ENCODE measurements at regions not wholly inside any gene's neighbourhood (a gene's known extent, or its start where the extent isn't known, plus 50 kb on each side); places are given as distances from the start of the nearest gene placed in this dataset.

- Mint-ChIP-seq H3K9me3 (peaks cover 0 to 3% (median 0%) of the 10 kb centered on the region in 3 donors), H3K27ac (no peak overlapping the region), H3K36me3 (no peaks in the 10 kb centered on the region), H3K4me1 (no peaks in the 10 kb centered on the region), H3K4me3 (no peak overlapping the region), H3K27me3 (peaks cover 3% of the 10 kb centered on the region)
These were observed 460.5 kb upstream of the BRINP1 start for GRCh38 chr9:119829748-119830147.

- no peak overlapping the region for H3K4me3 Mint-ChIP-seq
- H3K27ac Mint-ChIP-seq, result no peak overlapping the region
- no peaks in the 10 kb centered on the region for H3K4me1 Mint-ChIP-seq
- peaks cover 0 to 3% (median 0%) of the 10 kb centered on the region in 3 donors for H3K9me3 Mint-ChIP-seq
- peaks cover 7% of the 10 kb centered on the region for H3K27me3 Mint-ChIP-seq
- H3K36me3 Mint-ChIP-seq, result no peaks in the 10 kb centered on the region
These were observed 460.0 kb upstream of the BRINP1 start for GRCh38 chr9:119829186-119829585.

- H3K4me1 Mint-ChIP-seq, result no peaks in the 10 kb centered on the region
- H3K4me3 Mint-ChIP-seq, result no peak overlapping the region
- no peaks in the 10 kb centered on the region for H3K9me3 Mint-ChIP-seq
- H3K27ac Mint-ChIP-seq, result no peak overlapping the region
- H3K27me3 Mint-ChIP-seq, result peaks cover 9% of the 10 kb centered on the region
- no peaks in the 10 kb centered on the region for H3K36me3 Mint-ChIP-seq
These were observed 458.3 kb upstream of the BRINP1 start for GRCh38 chr9:119827526-119827925.

- no peaks in the 10 kb centered on the region for H3K4me1 Mint-ChIP-seq
- H3K4me3 Mint-ChIP-seq, result no peak overlapping the region
- H3K27me3 Mint-ChIP-seq, result peaks cover 9% of the 10 kb centered on the region
- no peaks in the 10 kb centered on the region for H3K9me3 Mint-ChIP-seq
- no peaks in the 10 kb centered on the region for H3K36me3 Mint-ChIP-seq
- H3K27ac Mint-ChIP-seq, result no peak overlapping the region
These were observed 457.9 kb upstream of the BRINP1 start for GRCh38 chr9:119827126-119827525.

GRCh38 chr9:119818726-119819435 is 449.6 kb upstream of the BRINP1 start:
- no peak overlapping the region for H3K27ac Mint-ChIP-seq
- H3K4me3 Mint-ChIP-seq, result no peak overlapping the region
- H3K27me3 Mint-ChIP-seq, result peaks cover 5% of the 10 kb centered on the region

GRCh38 chr9:119810645-119811429 is 441.6 kb upstream of the BRINP1 start:
- H3K27me3 Mint-ChIP-seq, result no peaks in the 10 kb centered on the region
- no peak overlapping the region for H3K4me3 Mint-ChIP-seq
- H3K27ac Mint-ChIP-seq, result no peak overlapping the region
- H3K9me3 Mint-ChIP-seq, result peaks cover 0 to 7% (median 0%) of the 10 kb centered on the region in 3 donors
- peaks cover 0 to 3% (median 0%) of the 10 kb centered on the region in 3 donors for H3K4me1 Mint-ChIP-seq
- H3K36me3 Mint-ChIP-seq, result peaks cover 1% of the 10 kb centered on the region

More at GRCh38 chr9:119818726-119819435, 449.6 kb upstream of the BRINP1 start:
- H3K4me1 Mint-ChIP-seq, result no peaks in the 10 kb centered on the region
- H3K9me3 Mint-ChIP-seq, result peaks cover 0 to 3% (median 0%) of the 10 kb centered on the region in 3 donors
- no peaks in the 10 kb centered on the region for H3K36me3 Mint-ChIP-seq

- H3K4me1 Mint-ChIP-seq, result no peaks in the 10 kb centered on the region
- no peak overlapping the region for H3K27ac Mint-ChIP-seq
- H3K4me3 Mint-ChIP-seq, result no peak overlapping the region
- peaks cover 0 to 6% (median 0%) of the 10 kb centered on the region in 3 donors for H3K9me3 Mint-ChIP-seq
- peaks cover 1% of the 10 kb centered on the region for H3K36me3 Mint-ChIP-seq
- no peaks in the 10 kb centered on the region for H3K27me3 Mint-ChIP-seq
These were observed 434.4 kb upstream of the BRINP1 start for GRCh38 chr9:119803679-119804078.

- Mint-ChIP-seq H3K27ac (no peak overlapping the region), H3K4me3 (no peak overlapping the region), H3K4me1 (no peaks in the 10 kb centered on the region), H3K9me3 (peaks cover 0 to 2% (median 0%) of the 10 kb centered on the region in 3 donors), H3K27me3 (no peaks in the 10 kb centered on the region), H3K36me3 (peaks cover 1% of the 10 kb centered on the region)
These were observed 433.4 kb upstream of the BRINP1 start for GRCh38 chr9:119802621-119803020.

GRCh38 chr9:119802133-119802532 is 432.9 kb upstream of the BRINP1 start:
- H3K27me3 Mint-ChIP-seq, result peaks cover 2% of the 10 kb centered on the region
- H3K36me3 Mint-ChIP-seq, result peaks cover 1% of the 10 kb centered on the region
- peaks cover 0 to 2% (median 0%) of the 10 kb centered on the region in 3 donors for H3K9me3 Mint-ChIP-seq
- no peak overlapping the region for H3K27ac Mint-ChIP-seq
- H3K4me3 Mint-ChIP-seq, result no peak overlapping the region
- no peaks in the 10 kb centered on the region for H3K4me1 Mint-ChIP-seq

GRCh38 chr9:119801311-119801710 is 432.1 kb upstream of the BRINP1 start:
- Mint-ChIP-seq H3K9me3 (peaks cover 0 to 2% (median 0%) of the 10 kb centered on the region in 3 donors), H3K4me3 (no peak overlapping the region), H3K36me3 (peaks cover 1% of the 10 kb centered on the region), H3K4me1 (no peaks in the 10 kb centered on the region), H3K27ac (no peak overlapping the region), H3K27me3 (peaks cover 2% of the 10 kb centered on the region)

GRCh38 chr9:119795395-119795794 is 426.2 kb upstream of the BRINP1 start:
- Mint-ChIP-seq H3K4me1 (peaks cover 0 to 2% (median 0%) of the 10 kb centered on the region in 3 donors), H3K27ac (no peak overlapping the region), H3K27me3 (peaks cover 3% of the 10 kb centered on the region), H3K4me3 (no peak overlapping the region), H3K36me3 (no peaks in the 10 kb centered on the region), H3K9me3 (peaks cover 0 to 2% (median 0%) of the 10 kb centered on the region in 3 donors)

- H3K36me3 Mint-ChIP-seq, result no peaks in the 10 kb centered on the region
- no peak overlapping the region for H3K4me3 Mint-ChIP-seq
- no peak overlapping the region for H3K27ac Mint-ChIP-seq
- H3K4me1 Mint-ChIP-seq, result peaks cover 0 to 2% (median 0%) of the 10 kb centered on the region in 3 donors
- H3K9me3 Mint-ChIP-seq, result peaks cover 0 to 2% (median 2%) of the 10 kb centered on the region in 3 donors
- peaks cover 3% of the 10 kb centered on the region for H3K27me3 Mint-ChIP-seq
These were observed 425.6 kb upstream of the BRINP1 start for GRCh38 chr9:119794836-119795235.

- H3K27ac Mint-ChIP-seq, result no peak overlapping the region
- no peaks in the 10 kb centered on the region for H3K36me3 Mint-ChIP-seq
- H3K4me3 Mint-ChIP-seq, result no peak overlapping the region
- H3K4me1 Mint-ChIP-seq, result peaks cover 0 to 2% (median 0%) of the 10 kb centered on the region in 3 donors
- H3K27me3 Mint-ChIP-seq, result peaks cover 3% of the 10 kb centered on the region
- peaks cover 0 to 2% (median 2%) of the 10 kb centered on the region in 3 donors for H3K9me3 Mint-ChIP-seq
These were observed 424.0 kb upstream of the BRINP1 start for GRCh38 chr9:119793218-119793617.

GRCh38 chr9:119792242-119792641 is 423.0 kb upstream of the BRINP1 start:
- Mint-ChIP-seq H3K27ac (no peak overlapping the region), H3K4me3 (no peak overlapping the region), H3K27me3 (peaks cover 3% of the 10 kb centered on the region), H3K9me3 (peaks cover 0 to 2% (median 2%) of the 10 kb centered on the region in 3 donors), H3K36me3 (no peaks in the 10 kb centered on the region), H3K4me1 (peaks cover 0 to 2% (median 0%) of the 10 kb centered on the region in 3 donors)

GRCh38 chr9:119789987-119790386 is 420.8 kb upstream of the BRINP1 start:
- H3K27me3 Mint-ChIP-seq, result peaks cover 2% of the 10 kb centered on the region
- no peak overlapping the region for H3K27ac Mint-ChIP-seq
- H3K4me3 Mint-ChIP-seq, result no peak overlapping the region
- H3K36me3 Mint-ChIP-seq, result no peaks in the 10 kb centered on the region
- H3K9me3 Mint-ChIP-seq, result peaks cover 0 to 2% (median 2%) of the 10 kb centered on the region in 3 donors
- H3K4me1 Mint-ChIP-seq, result peaks cover 0 to 2% (median 0%) of the 10 kb centered on the region in 3 donors

Measured in IgD-negative memory B cell (primary cell).